Pancreas (tissue), 10 donors: ENCODE measurements at regions not wholly inside any gene's neighbourhood (a gene's known extent, or its start where the extent isn't known, plus 50 kb on each side); places are given as distances from the start of the nearest gene placed in this dataset.

ENCODE experiments used
- ATAC-seq, 4 donors: fragments of 200-7000 bp; cut with Tn5 transposase; one replicate each; pipeline versions ENCODE4 v1.8.0 to v1.9.1; 2020; ENCODE audit warnings: mild to moderate bottlenecking in 4 of 4, moderate library complexity in 4 of 4
- DNase-seq, 6 donors: peaks; one replicate each; pipeline ENCODE4 v3.0.0-alpha.2; 2020
- FAIRE-seq: peaks from 2 replicates; lab custom pipeline; 2012; peaks lifted over from hg19 to GRCh38; lab: Jason Lieb, UNC
- H3K27ac ChIP-seq, 4 donors: fragments of 200-600 bp; sonication (generic); 1 replicate in 3 of 4; 2 replicates in 1 of 4; pipeline versions ENCODE4 v1.5.0 to v1.8.0; 2020
- H3K27me3 ChIP-seq, 4 donors: fragments of 200-600 bp; one replicate each; pipeline ENCODE4 v1.8.0; 2021
- H3K36me3 ChIP-seq, 3 donors: fragments of 200-600 bp; sonication (generic) in 1 of 3; one replicate each; pipeline versions ENCODE4 v1.5.0 to v1.8.0; 2020 to 2021
- H3K4me1 ChIP-seq, 3 donors: fragments of 200-600 bp; one replicate each; pipeline ENCODE4 v1.8.0; 2021
- H3K4me3 ChIP-seq, 4 donors: fragments of 200-600 bp; sonication (generic) in 2 of 4; one replicate each; pipeline versions ENCODE4 v1.5.0 to v1.8.0; 2020 to 2021
- H3K9me3 ChIP-seq, 4 donors: fragments of 200-600 bp; one replicate each; pipeline ENCODE4 v1.8.0; 2021
- CTCF ChIP-seq, 4 donors: fragments of 200-600 bp; sonication (generic) in 3 of 4; IDR thresholded peaks; one replicate each; pipeline versions ENCODE4 v1.5.0 to v1.8.0; 2021; ENCODE audit warnings: antibody characterized with exemption in 4 of 4
- WGBS, 2 donors: extraction: QIAGEN DNeasy Blood & Tissue Kit; methylation state at CpG; one replicate each; pipeline ENCODE4 v1.1.7; 2013; 5-methylcytosine and 5-hydroxymethylcytosine counted together
- intact Hi-C, 3 donors: fragments of 100-400 bp; cut with DNase I; formaldehyde crosslinking; loops; one replicate each; pipeline versions ENCODE4 v1.11.1 to v1.14.2; 2022
- donor health status: healthy with polysubstance abuse.
- donor health status: DM: no; HTN: no; CAD: no; lungs with moderate emphysema.
- donor health status: DM: no; HTN: no; CAD: no.
- donor health status: control.
- donor health status: control.
- donor health status: Bipolar disorder and iron deficiency.
- donor health status: DM: yes; HTN: yes; CAD: no.
- donor health status: DM: no; HTN: no; CAD: no.
- donor health status: DM: no; HTN: no; CAD: no.
- donor health status: DM: yes; HTN: yes; CAD: no.

- intact Hi-C loops: no loop called here
- 76 to 79% methylated on average over 10 of the region's 10 CpGs for WGBS, 2 donors
- Histone ChIP-seq H3K27me3 (no peaks in the 10 kb centered on the region), H3K9me3 (no peaks in the 10 kb centered on the region), H3K4me3 (no peak overlapping the region), H3K4me1 (no peaks in the 10 kb centered on the region), H3K27ac (no peak overlapping the region), H3K36me3 (no peaks in the 10 kb centered on the region)
- no peak for FAIRE-seq
- no peak for DNase-seq
- ATAC-seq: no peak
- TF ChIP-seq CTCF (IDR thresholded peaks at IDR 0.05): no peak
These were observed 247.4 kb downstream of the BAMBI start for GRCh38 chr10:28924717-28925116.

GRCh38 chr10:28925121-28925663 lies 247.9 kb downstream of the BAMBI start:
- no peak for ATAC-seq
- intact Hi-C loops: no loop called here
- Histone ChIP-seq H3K27ac (no peak overlapping the region), H3K4me3 (no peak overlapping the region), H3K36me3 (no peaks in the 10 kb centered on the region), H3K4me1 (no peaks in the 10 kb centered on the region), H3K27me3 (no peaks in the 10 kb centered on the region), H3K9me3 (no peaks in the 10 kb centered on the region)
- peak in 1 of 6 donors; percentile 45 for DNase-seq
- no peak for FAIRE-seq
- no peak for TF ChIP-seq CTCF (IDR thresholded peaks at IDR 0.05)
- WGBS, 2 donors: 53 to 61% methylated on average over 32 of the region's 32 CpGs

- DNase-seq: no peak
- FAIRE-seq: no peak
- no peak overlapping the region for H3K27ac ChIP-seq
- no peaks in the 10 kb centered on the region for H3K4me1 ChIP-seq
- H3K27me3 ChIP-seq: no peaks in the 10 kb centered on the region
- H3K36me3 ChIP-seq: no peaks in the 10 kb centered on the region
- TF ChIP-seq CTCF (IDR thresholded peaks at IDR 0.05): no peak
- ATAC-seq: no peak
- WGBS, 2 donors: 70 to 76% methylated on average over 3 of the region's 3 CpGs
- no peaks in the 10 kb centered on the region for H3K9me3 ChIP-seq
- intact Hi-C loops: no loop called here
- no peak overlapping the region for H3K4me3 ChIP-seq
These were observed 249.6 kb downstream of the BAMBI start for GRCh38 chr10:28926932-28927331.

- Histone ChIP-seq H3K36me3 (no peaks in the 10 kb centered on the region), H3K27ac (no peak overlapping the region), H3K9me3 (no peaks in the 10 kb centered on the region), H3K27me3 (no peaks in the 10 kb centered on the region), H3K4me3 (no peak overlapping the region), H3K4me1 (no peaks in the 10 kb centered on the region)
- no peak for DNase-seq
- ATAC-seq: no peak
- WGBS, 2 donors: 23 to 29% methylated on average over 2 of the region's 2 CpGs
- FAIRE-seq: no peak
- intact Hi-C loops: no loop called here
- TF ChIP-seq CTCF (IDR thresholded peaks at IDR 0.05): no peak
These were observed 251.2 kb downstream of the BAMBI start for GRCh38 chr10:28928484-28928883.

- H3K27me3 ChIP-seq: no peaks in the 10 kb centered on the region
- TF ChIP-seq CTCF (IDR thresholded peaks at IDR 0.05): no peak
- H3K4me1 ChIP-seq: no peaks in the 10 kb centered on the region
- no peaks in the 10 kb centered on the region for H3K9me3 ChIP-seq
- 81 to 91% methylated on average over 3 of the region's 3 CpGs for WGBS, 2 donors
- DNase-seq (no peak), ATAC-seq (no peak), FAIRE-seq (no peak)
- intact Hi-C loops: no loop called here
- no peak overlapping the region for H3K4me3 ChIP-seq
- no peaks in the 10 kb centered on the region for H3K36me3 ChIP-seq
- no peak overlapping the region for H3K27ac ChIP-seq
These were observed 252.6 kb downstream of the BAMBI start for GRCh38 chr10:28929942-28930341.
